HL-60 (cell line): ENCODE measurements at regions not wholly inside any gene's neighbourhood (a gene's known extent, or its start where the extent isn't known, plus 50 kb on each side); places are given as distances from the start of the nearest gene placed in this dataset.

Source experiments
- GABPA ChIP-seq: IDR thresholded peaks from 2 replicates; pipeline ENCODE4 v1.6.1; 2012; ENCODE audit warnings: low read depth
- POLR2AphosphoS5 ChIP-seq: IDR thresholded peaks from 2 replicates; pipeline ENCODE4 v1.6.1; 2012; ENCODE audit warnings: low read depth
- SPI1 ChIP-seq: IDR thresholded peaks from 2 replicates; pipeline ENCODE4 v1.6.1; 2012; ENCODE audit warnings: low read depth, mild to moderate bottlenecking, borderline replicate concordance
- TF ChIP-seq, protein P1 (sequence below): IDR thresholded peaks from one replicate; pipeline ENCODE4 v1.5.1; 2011; ENCODE audit warnings: low read length, control low read depth, inconsistent platforms; ENCODE audit not compliant: insufficient read depth
- TF ChIP-seq, protein P2 (sequence below): IDR thresholded peaks from 2 replicates; pipeline ENCODE4 v1.6.1; 2012; ENCODE audit warnings: low read depth; ENCODE audit not compliant: insufficient replicate concordance

DNA sequence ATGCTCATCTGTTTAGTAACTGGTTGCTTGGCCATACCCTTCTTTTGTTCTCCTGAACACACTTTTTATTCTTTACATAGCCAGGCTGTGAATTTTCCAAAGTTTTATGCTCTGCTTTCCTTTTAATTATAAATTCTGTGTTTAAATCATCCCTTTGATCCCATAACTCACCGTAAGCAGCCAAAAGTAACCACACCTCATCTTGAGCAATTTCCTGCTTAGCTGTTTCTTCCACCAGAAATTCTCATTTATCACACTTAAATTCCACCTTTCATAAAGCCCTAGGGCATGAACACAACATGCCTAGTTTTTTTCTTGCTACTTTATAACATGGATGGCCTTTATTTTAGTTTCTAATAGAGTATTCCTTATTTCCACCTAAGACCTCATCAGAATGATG is 510.7 kb downstream of the C12orf50 start:
- TF ChIP-seq, protein P1, sequence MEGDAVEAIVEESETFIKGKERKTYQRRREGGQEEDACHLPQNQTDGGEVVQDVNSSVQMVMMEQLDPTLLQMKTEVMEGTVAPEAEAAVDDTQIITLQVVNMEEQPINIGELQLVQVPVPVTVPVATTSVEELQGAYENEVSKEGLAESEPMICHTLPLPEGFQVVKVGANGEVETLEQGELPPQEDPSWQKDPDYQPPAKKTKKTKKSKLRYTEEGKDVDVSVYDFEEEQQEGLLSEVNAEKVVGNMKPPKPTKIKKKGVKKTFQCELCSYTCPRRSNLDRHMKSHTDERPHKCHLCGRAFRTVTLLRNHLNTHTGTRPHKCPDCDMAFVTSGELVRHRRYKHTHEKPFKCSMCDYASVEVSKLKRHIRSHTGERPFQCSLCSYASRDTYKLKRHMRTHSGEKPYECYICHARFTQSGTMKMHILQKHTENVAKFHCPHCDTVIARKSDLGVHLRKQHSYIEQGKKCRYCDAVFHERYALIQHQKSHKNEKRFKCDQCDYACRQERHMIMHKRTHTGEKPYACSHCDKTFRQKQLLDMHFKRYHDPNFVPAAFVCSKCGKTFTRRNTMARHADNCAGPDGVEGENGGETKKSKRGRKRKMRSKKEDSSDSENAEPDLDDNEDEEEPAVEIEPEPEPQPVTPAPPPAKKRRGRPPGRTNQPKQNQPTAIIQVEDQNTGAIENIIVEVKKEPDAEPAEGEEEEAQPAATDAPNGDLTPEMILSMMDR: no peak
- TF ChIP-seq, protein P2, sequence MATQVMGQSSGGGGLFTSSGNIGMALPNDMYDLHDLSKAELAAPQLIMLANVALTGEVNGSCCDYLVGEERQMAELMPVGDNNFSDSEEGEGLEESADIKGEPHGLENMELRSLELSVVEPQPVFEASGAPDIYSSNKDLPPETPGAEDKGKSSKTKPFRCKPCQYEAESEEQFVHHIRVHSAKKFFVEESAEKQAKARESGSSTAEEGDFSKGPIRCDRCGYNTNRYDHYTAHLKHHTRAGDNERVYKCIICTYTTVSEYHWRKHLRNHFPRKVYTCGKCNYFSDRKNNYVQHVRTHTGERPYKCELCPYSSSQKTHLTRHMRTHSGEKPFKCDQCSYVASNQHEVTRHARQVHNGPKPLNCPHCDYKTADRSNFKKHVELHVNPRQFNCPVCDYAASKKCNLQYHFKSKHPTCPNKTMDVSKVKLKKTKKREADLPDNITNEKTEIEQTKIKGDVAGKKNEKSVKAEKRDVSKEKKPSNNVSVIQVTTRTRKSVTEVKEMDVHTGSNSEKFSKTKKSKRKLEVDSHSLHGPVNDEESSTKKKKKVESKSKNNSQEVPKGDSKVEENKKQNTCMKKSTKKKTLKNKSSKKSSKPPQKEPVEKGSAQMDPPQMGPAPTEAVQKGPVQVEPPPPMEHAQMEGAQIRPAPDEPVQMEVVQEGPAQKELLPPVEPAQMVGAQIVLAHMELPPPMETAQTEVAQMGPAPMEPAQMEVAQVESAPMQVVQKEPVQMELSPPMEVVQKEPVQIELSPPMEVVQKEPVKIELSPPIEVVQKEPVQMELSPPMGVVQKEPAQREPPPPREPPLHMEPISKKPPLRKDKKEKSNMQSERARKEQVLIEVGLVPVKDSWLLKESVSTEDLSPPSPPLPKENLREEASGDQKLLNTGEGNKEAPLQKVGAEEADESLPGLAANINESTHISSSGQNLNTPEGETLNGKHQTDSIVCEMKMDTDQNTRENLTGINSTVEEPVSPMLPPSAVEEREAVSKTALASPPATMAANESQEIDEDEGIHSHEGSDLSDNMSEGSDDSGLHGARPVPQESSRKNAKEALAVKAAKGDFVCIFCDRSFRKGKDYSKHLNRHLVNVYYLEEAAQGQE: no peak
- TF ChIP-seq SPI1: no peak
- TF ChIP-seq POLR2AphosphoS5: no peak
- no peak for TF ChIP-seq GABPA
